Endothelial cell of umbilical vein (primary cell): ENCODE measurements at regions not wholly inside any gene's neighbourhood (a gene's known extent, or its start where the extent isn't known, plus 50 kb on each side); places are given as distances from the start of the nearest gene placed in this dataset.

Experiments used
- BruUV-seq: library from RNA; stranded (reverse); fragments of 400-500 nt; replicated peaks from 2 replicates; lab custom pipeline; 2021; lab: Mats Ljungman, UMichigan
- CTCF ChIA-PET: fragments of 300-600, 350-600 bp; sonication (Branson Sonifier 250); formaldehyde crosslinking; loops from one replicate; lab custom pipeline; 2021; ENCODE audit warnings: antibody characterized with exemption, inconsistent platforms; lab: Charles Lee
- POLR2A ChIA-PET: fragments of 300-600, 350-600 bp; sonication (Branson Sonifier 250); formaldehyde crosslinking; loops from one replicate; lab custom pipeline; 2021; ENCODE audit warnings: antibody characterized with exemption, inconsistent platforms; lab: Charles Lee
- DNase-seq: peaks from one replicate; pipeline ENCODE4 v3.0.0-alpha.2; 2011; ENCODE audit warnings: low read depth, low spot score
- FAIRE-seq: peaks from 2 replicates; lab custom pipeline; 2011; peaks lifted over from hg19 to GRCh38; lab: Jason Lieb, UNC
- H2AFZ ChIP-seq: 2 replicates; pipeline ENCODE4 v1.6.0; 2012; ENCODE audit warnings: low read depth, low read length, control low read depth, inconsistent platforms
- H3K27ac ChIP-seq: 2 replicates; pipeline ENCODE4 v1.5.1; 2011; ENCODE audit warnings: low read depth, mild to moderate bottlenecking, control low read depth, low read length, moderate library complexity; ENCODE audit not compliant: insufficient read depth
- H3K27me3 ChIP-seq, 2 experiments: 2 replicates each; pipeline versions ENCODE4 v1.6.0 to v1.6.1; 2011; ENCODE audit warnings: low read length in 2 of 2, mixed read lengths in 1 of 2; ENCODE audit not compliant: control insufficient read depth in 2 of 2, insufficient read depth in 2 of 2
- H3K36me3 ChIP-seq, 2 experiments: 2 replicates in 1 of 2; 3 replicates in 1 of 2; pipeline ENCODE4 v1.5.1; 2011; ENCODE audit warnings: low read length in 2 of 2, mild to moderate bottlenecking in 1 of 2, moderate library complexity in 1 of 2; ENCODE audit not compliant: control insufficient read depth in 2 of 2, insufficient read depth in 2 of 2; ENCODE audit errors: extremely low read depth in 1 of 2
- H3K4me1 ChIP-seq: 3 replicates; pipeline ENCODE4 v1.5.1; 2011; ENCODE audit warnings: mild to moderate bottlenecking, low read length; ENCODE audit not compliant: control insufficient read depth, insufficient read depth; ENCODE audit errors: extremely low read depth
- H3K4me2 ChIP-seq: 2 replicates; pipeline ENCODE4 v1.6.1; 2011; ENCODE audit warnings: low read length, control low read depth, mixed read lengths; ENCODE audit not compliant: insufficient read depth
- H3K4me3 ChIP-seq, 3 experiments: fragments of 200-600 bp in 1 of 3; sonication (generic), shearing (Covaris generic) in 1 of 3; replicated peaks in 1 of 3; 2 replicates each; pipeline ENCODE4 v1.5.1; 2011 to 2016; ENCODE audit warnings: control low read depth in 3 of 3, low read length in 3 of 3, mild to moderate bottlenecking in 2 of 3, inconsistent platforms in 1 of 3, low read depth in 1 of 3, moderate library complexity in 1 of 3; ENCODE audit not compliant: insufficient read depth in 1 of 3
- H3K79me2 ChIP-seq: 2 replicates; pipeline ENCODE4 v1.6.0; 2012; ENCODE audit warnings: low read length, inconsistent platforms; ENCODE audit not compliant: control insufficient read depth, insufficient read depth
- H3K9ac ChIP-seq: replicated peaks from 2 replicates; pipeline ENCODE3; 2011; ENCODE audit warnings: low read length, control low read depth; ENCODE audit not compliant: insufficient read depth; ENCODE audit errors: extremely low read depth
- H3K9me1 ChIP-seq: replicated peaks from 3 replicates; pipeline ENCODE4 v1.6.0; 2011; ENCODE audit warnings: mild to moderate bottlenecking, low read length; ENCODE audit not compliant: control insufficient read depth, insufficient read depth; ENCODE audit errors: extremely low read depth
- H3K9me3 ChIP-seq: replicated peaks from 2 replicates; pipeline ENCODE4 v1.5.1; 2012; ENCODE audit warnings: low read length, inconsistent platforms; ENCODE audit not compliant: control insufficient read depth, insufficient read depth
- H4K20me1 ChIP-seq: replicated peaks from 2 replicates; pipeline ENCODE3; 2011; ENCODE audit warnings: mild to moderate bottlenecking, low read length; ENCODE audit not compliant: control insufficient read depth, insufficient read depth; ENCODE audit errors: extremely low read depth
- EZH2 ChIP-seq: IDR thresholded peaks from 2 replicates; pipeline ENCODE4 v1.6.1; 2012; ENCODE audit warnings: borderline replicate concordance, low read depth, mild to moderate bottlenecking, moderate library complexity, low read length, inconsistent platforms; ENCODE audit not compliant: severe bottlenecking
- FOS ChIP-seq: IDR thresholded peaks from 2 replicates; pipeline ENCODE4 v1.6.1; 2011; ENCODE audit warnings: mild to moderate bottlenecking, low read length, moderate library complexity, borderline replicate concordance; ENCODE audit not compliant: insufficient read depth
- GATA2 ChIP-seq: IDR thresholded peaks from 2 replicates; pipeline ENCODE4 v1.7.0; 2011; ENCODE audit warnings: low read depth, mild to moderate bottlenecking, moderate library complexity, mixed read lengths, low read length; ENCODE audit not compliant: insufficient read length, insufficient read depth
- JUN ChIP-seq: IDR thresholded peaks from 2 replicates; pipeline ENCODE4 v1.6.1; 2011; ENCODE audit warnings: borderline replicate concordance, low read depth; ENCODE audit not compliant: insufficient read length, insufficient read depth
- MAX ChIP-seq: IDR thresholded peaks from 2 replicates; pipeline ENCODE4 v1.6.1; 2011; ENCODE audit not compliant: insufficient read depth, insufficient read length
- MYC ChIP-seq: IDR thresholded peaks from one replicate; pipeline ENCODE4 v1.6.1; 2011; ENCODE audit warnings: mild to moderate bottlenecking, low read depth, low read length
- POLR2A ChIP-seq: IDR thresholded peaks from 2 replicates; pipeline ENCODE4 v1.6.1; 2012; ENCODE audit warnings: low read depth, mild to moderate bottlenecking, control low read depth, low read length
- POLR2AphosphoS5 ChIP-seq: IDR thresholded peaks from 2 replicates; pipeline ENCODE4 v1.6.1; 2012; ENCODE audit warnings: low read depth, mild to moderate bottlenecking, control low read depth, low read length, moderate library complexity; ENCODE audit not compliant: insufficient read depth
- dilution Hi-C: fragments of 300-500 bp; cut with MboI; formaldehyde crosslinking; loops from one replicate; pipeline ENCODE4 v1.15.0; 2019; ENCODE audit warnings: low sequenced_read_pairs; ENCODE audit not compliant: extremely low pct_ligation_motif_present
- intact Hi-C: fragments of 100-400 bp; cut with micrococcal nuclease; formaldehyde crosslinking; loops from one replicate; pipeline ENCODE4 v1.10.0; 2022
- TF ChIP-seq, protein P1 (sequence below), 2 donors: IDR thresholded peaks; 1 replicate in 1 of 2; 2 replicates in 1 of 2; pipeline ENCODE4 v1.5.1; 2011; ENCODE audit warnings: low read length in 2 of 2, mild to moderate bottlenecking in 2 of 2, moderate library complexity in 2 of 2, control low read depth in 1 of 2, inconsistent platforms in 1 of 2, low read depth in 1 of 2; ENCODE audit not compliant: insufficient read depth in 1 of 2; ENCODE audit errors: extremely low read depth in 1 of 2

- Histone ChIP-seq H3K9ac (no peak overlapping the region), H3K27me3 (no peaks in the 10 kb centered on the region), H3K4me3 (no peak overlapping the region), H3K27ac (no peak overlapping the region), H3K4me2 (no peak overlapping the region), H3K36me3 (no peaks in the 10 kb centered on the region), H3K4me1 (no peaks in the 10 kb centered on the region), H4K20me1 (no peaks in the 10 kb centered on the region), H3K9me1 (no peaks in the 10 kb centered on the region), H2AFZ (no peak overlapping the region), H3K79me2 (no peaks in the 10 kb centered on the region), H3K9me3 (peaks cover 3% of the 10 kb centered on the region)
- DNase-seq (no peak), FAIRE-seq (no peak)
- CTCF ChIA-PET = no interaction called here
- no peak for TF ChIP-seq MAX
- no peak for TF ChIP-seq MYC
- TF ChIP-seq FOS = no peak
- TF ChIP-seq, protein P1, sequence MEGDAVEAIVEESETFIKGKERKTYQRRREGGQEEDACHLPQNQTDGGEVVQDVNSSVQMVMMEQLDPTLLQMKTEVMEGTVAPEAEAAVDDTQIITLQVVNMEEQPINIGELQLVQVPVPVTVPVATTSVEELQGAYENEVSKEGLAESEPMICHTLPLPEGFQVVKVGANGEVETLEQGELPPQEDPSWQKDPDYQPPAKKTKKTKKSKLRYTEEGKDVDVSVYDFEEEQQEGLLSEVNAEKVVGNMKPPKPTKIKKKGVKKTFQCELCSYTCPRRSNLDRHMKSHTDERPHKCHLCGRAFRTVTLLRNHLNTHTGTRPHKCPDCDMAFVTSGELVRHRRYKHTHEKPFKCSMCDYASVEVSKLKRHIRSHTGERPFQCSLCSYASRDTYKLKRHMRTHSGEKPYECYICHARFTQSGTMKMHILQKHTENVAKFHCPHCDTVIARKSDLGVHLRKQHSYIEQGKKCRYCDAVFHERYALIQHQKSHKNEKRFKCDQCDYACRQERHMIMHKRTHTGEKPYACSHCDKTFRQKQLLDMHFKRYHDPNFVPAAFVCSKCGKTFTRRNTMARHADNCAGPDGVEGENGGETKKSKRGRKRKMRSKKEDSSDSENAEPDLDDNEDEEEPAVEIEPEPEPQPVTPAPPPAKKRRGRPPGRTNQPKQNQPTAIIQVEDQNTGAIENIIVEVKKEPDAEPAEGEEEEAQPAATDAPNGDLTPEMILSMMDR (IDR thresholded peaks at IDR 0.05; ENCODE audit: extremely low read depth in 1 of 2, insufficient read depth in 1 of 2, low read depth in 1 of 2, low read length in 2 of 2) = no peak
- TF ChIP-seq EZH2 = no peak
- no peak for TF ChIP-seq POLR2A
- no peak for TF ChIP-seq POLR2AphosphoS5
- no peak for TF ChIP-seq GATA2
- no peak for TF ChIP-seq JUN
- no TSS peak for BruUV-seq
- POLR2A ChIA-PET = no interaction called here
- intact Hi-C loops (no loop called here), dilution Hi-C loops (no loop called here)
Measured at GRCh38 chr20:54848984-54849538, 373.7 kb downstream of the DOK5 start.
